Endothelial cell of umbilical vein (primary cell): ENCODE measurements at regions not wholly inside any gene's neighbourhood (a gene's known extent, or its start where the extent isn't known, plus 50 kb on each side); places are given as distances from the start of the nearest gene placed in this dataset.

Experiments used
- BruUV-seq: library from RNA; stranded (reverse); fragments of 400-500 nt; replicated peaks from 2 replicates; lab custom pipeline; 2021; lab: Mats Ljungman, UMichigan
- CTCF ChIA-PET: fragments of 300-600, 350-600 bp; sonication (Branson Sonifier 250); formaldehyde crosslinking; loops from one replicate; lab custom pipeline; 2021; ENCODE audit warnings: antibody characterized with exemption, inconsistent platforms; lab: Charles Lee
- POLR2A ChIA-PET: fragments of 300-600, 350-600 bp; sonication (Branson Sonifier 250); formaldehyde crosslinking; loops from one replicate; lab custom pipeline; 2021; ENCODE audit warnings: antibody characterized with exemption, inconsistent platforms; lab: Charles Lee
- DNase-seq: peaks from one replicate; pipeline ENCODE4 v3.0.0-alpha.2; 2011; ENCODE audit warnings: low read depth, low spot score
- FAIRE-seq: peaks from 2 replicates; lab custom pipeline; 2011; peaks lifted over from hg19 to GRCh38; lab: Jason Lieb, UNC
- H2AFZ ChIP-seq: 2 replicates; pipeline ENCODE4 v1.6.0; 2012; ENCODE audit warnings: low read depth, low read length, control low read depth, inconsistent platforms
- H3K27ac ChIP-seq: 2 replicates; pipeline ENCODE4 v1.5.1; 2011; ENCODE audit warnings: low read depth, mild to moderate bottlenecking, control low read depth, low read length, moderate library complexity; ENCODE audit not compliant: insufficient read depth
- H3K27me3 ChIP-seq, 2 experiments: 2 replicates each; pipeline versions ENCODE4 v1.6.0 to v1.6.1; 2011; ENCODE audit warnings: low read length in 2 of 2, mixed read lengths in 1 of 2; ENCODE audit not compliant: control insufficient read depth in 2 of 2, insufficient read depth in 2 of 2
- H3K36me3 ChIP-seq, 2 experiments: 2 replicates in 1 of 2; 3 replicates in 1 of 2; pipeline ENCODE4 v1.5.1; 2011; ENCODE audit warnings: low read length in 2 of 2, mild to moderate bottlenecking in 1 of 2, moderate library complexity in 1 of 2; ENCODE audit not compliant: control insufficient read depth in 2 of 2, insufficient read depth in 2 of 2; ENCODE audit errors: extremely low read depth in 1 of 2
- H3K4me1 ChIP-seq: 3 replicates; pipeline ENCODE4 v1.5.1; 2011; ENCODE audit warnings: mild to moderate bottlenecking, low read length; ENCODE audit not compliant: control insufficient read depth, insufficient read depth; ENCODE audit errors: extremely low read depth
- H3K4me2 ChIP-seq: 2 replicates; pipeline ENCODE4 v1.6.1; 2011; ENCODE audit warnings: low read length, control low read depth, mixed read lengths; ENCODE audit not compliant: insufficient read depth
- H3K4me3 ChIP-seq, 3 experiments: fragments of 200-600 bp in 1 of 3; sonication (generic), shearing (Covaris generic) in 1 of 3; replicated peaks in 1 of 3; 2 replicates each; pipeline ENCODE4 v1.5.1; 2011 to 2016; ENCODE audit warnings: control low read depth in 3 of 3, low read length in 3 of 3, mild to moderate bottlenecking in 2 of 3, inconsistent platforms in 1 of 3, low read depth in 1 of 3, moderate library complexity in 1 of 3; ENCODE audit not compliant: insufficient read depth in 1 of 3
- H3K79me2 ChIP-seq: 2 replicates; pipeline ENCODE4 v1.6.0; 2012; ENCODE audit warnings: low read length, inconsistent platforms; ENCODE audit not compliant: control insufficient read depth, insufficient read depth
- H3K9ac ChIP-seq: replicated peaks from 2 replicates; pipeline ENCODE3; 2011; ENCODE audit warnings: low read length, control low read depth; ENCODE audit not compliant: insufficient read depth; ENCODE audit errors: extremely low read depth
- H3K9me1 ChIP-seq: replicated peaks from 3 replicates; pipeline ENCODE4 v1.6.0; 2011; ENCODE audit warnings: mild to moderate bottlenecking, low read length; ENCODE audit not compliant: control insufficient read depth, insufficient read depth; ENCODE audit errors: extremely low read depth
- H3K9me3 ChIP-seq: replicated peaks from 2 replicates; pipeline ENCODE4 v1.5.1; 2012; ENCODE audit warnings: low read length, inconsistent platforms; ENCODE audit not compliant: control insufficient read depth, insufficient read depth
- H4K20me1 ChIP-seq: replicated peaks from 2 replicates; pipeline ENCODE3; 2011; ENCODE audit warnings: mild to moderate bottlenecking, low read length; ENCODE audit not compliant: control insufficient read depth, insufficient read depth; ENCODE audit errors: extremely low read depth
- EZH2 ChIP-seq: IDR thresholded peaks from 2 replicates; pipeline ENCODE4 v1.6.1; 2012; ENCODE audit warnings: borderline replicate concordance, low read depth, mild to moderate bottlenecking, moderate library complexity, low read length, inconsistent platforms; ENCODE audit not compliant: severe bottlenecking
- FOS ChIP-seq: IDR thresholded peaks from 2 replicates; pipeline ENCODE4 v1.6.1; 2011; ENCODE audit warnings: mild to moderate bottlenecking, low read length, moderate library complexity, borderline replicate concordance; ENCODE audit not compliant: insufficient read depth
- GATA2 ChIP-seq: IDR thresholded peaks from 2 replicates; pipeline ENCODE4 v1.7.0; 2011; ENCODE audit warnings: low read depth, mild to moderate bottlenecking, moderate library complexity, mixed read lengths, low read length; ENCODE audit not compliant: insufficient read length, insufficient read depth
- JUN ChIP-seq: IDR thresholded peaks from 2 replicates; pipeline ENCODE4 v1.6.1; 2011; ENCODE audit warnings: borderline replicate concordance, low read depth; ENCODE audit not compliant: insufficient read length, insufficient read depth
- MAX ChIP-seq: IDR thresholded peaks from 2 replicates; pipeline ENCODE4 v1.6.1; 2011; ENCODE audit not compliant: insufficient read depth, insufficient read length
- MYC ChIP-seq: IDR thresholded peaks from one replicate; pipeline ENCODE4 v1.6.1; 2011; ENCODE audit warnings: mild to moderate bottlenecking, low read depth, low read length
- POLR2A ChIP-seq: IDR thresholded peaks from 2 replicates; pipeline ENCODE4 v1.6.1; 2012; ENCODE audit warnings: low read depth, mild to moderate bottlenecking, control low read depth, low read length
- POLR2AphosphoS5 ChIP-seq: IDR thresholded peaks from 2 replicates; pipeline ENCODE4 v1.6.1; 2012; ENCODE audit warnings: low read depth, mild to moderate bottlenecking, control low read depth, low read length, moderate library complexity; ENCODE audit not compliant: insufficient read depth
- dilution Hi-C: fragments of 300-500 bp; cut with MboI; formaldehyde crosslinking; loops from one replicate; pipeline ENCODE4 v1.15.0; 2019; ENCODE audit warnings: low sequenced_read_pairs; ENCODE audit not compliant: extremely low pct_ligation_motif_present
- intact Hi-C: fragments of 100-400 bp; cut with micrococcal nuclease; formaldehyde crosslinking; loops from one replicate; pipeline ENCODE4 v1.10.0; 2022
- TF ChIP-seq, protein P1 (sequence below), 2 donors: IDR thresholded peaks; 1 replicate in 1 of 2; 2 replicates in 1 of 2; pipeline ENCODE4 v1.5.1; 2011; ENCODE audit warnings: low read length in 2 of 2, mild to moderate bottlenecking in 2 of 2, moderate library complexity in 2 of 2, control low read depth in 1 of 2, inconsistent platforms in 1 of 2, low read depth in 1 of 2; ENCODE audit not compliant: insufficient read depth in 1 of 2; ENCODE audit errors: extremely low read depth in 1 of 2

DNA sequence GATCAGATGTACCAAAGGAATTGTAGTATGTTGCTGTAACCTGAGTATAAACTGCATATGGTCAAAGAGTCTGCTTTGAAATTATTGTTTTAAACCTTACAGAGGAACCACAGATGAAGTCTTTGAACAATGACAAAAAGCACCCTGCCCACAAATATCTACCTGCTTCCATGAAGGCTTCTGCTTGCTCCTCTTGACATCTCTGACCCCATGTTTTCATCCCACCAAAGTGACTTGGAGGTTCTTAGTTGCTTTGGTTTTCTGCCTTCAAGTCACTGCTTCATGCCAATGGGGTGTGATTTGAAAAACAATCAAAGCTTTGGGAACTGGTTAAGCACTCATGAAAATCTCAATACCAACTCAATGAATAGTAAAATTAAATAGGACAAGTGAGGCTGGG, 194.6 kb upstream of the ACTBL2 start:
- Histone ChIP-seq H3K9ac (no peak overlapping the region), H4K20me1 (no peaks in the 10 kb centered on the region), H3K4me3 (no peak overlapping the region), H3K4me2 (no peak overlapping the region), H3K4me1 (peaks cover 9% of the 10 kb centered on the region), H3K27ac (no peak overlapping the region), H2AFZ (no peak overlapping the region), H3K27me3 (no peaks in the 10 kb centered on the region), H3K9me1 (no peaks in the 10 kb centered on the region), H3K79me2 (no peaks in the 10 kb centered on the region), H3K9me3 (no peaks in the 10 kb centered on the region), H3K36me3 (no peaks in the 10 kb centered on the region)
- dilution Hi-C loops (no loop called here), intact Hi-C loops (no loop called here)
- no peak for DNase-seq
- TF ChIP-seq POLR2AphosphoS5 (no peak), GATA2 (no peak), POLR2A (no peak), JUN (no peak), MAX (no peak), FOS (no peak), EZH2 (no peak), MYC (no peak)
- TF ChIP-seq, protein P1, sequence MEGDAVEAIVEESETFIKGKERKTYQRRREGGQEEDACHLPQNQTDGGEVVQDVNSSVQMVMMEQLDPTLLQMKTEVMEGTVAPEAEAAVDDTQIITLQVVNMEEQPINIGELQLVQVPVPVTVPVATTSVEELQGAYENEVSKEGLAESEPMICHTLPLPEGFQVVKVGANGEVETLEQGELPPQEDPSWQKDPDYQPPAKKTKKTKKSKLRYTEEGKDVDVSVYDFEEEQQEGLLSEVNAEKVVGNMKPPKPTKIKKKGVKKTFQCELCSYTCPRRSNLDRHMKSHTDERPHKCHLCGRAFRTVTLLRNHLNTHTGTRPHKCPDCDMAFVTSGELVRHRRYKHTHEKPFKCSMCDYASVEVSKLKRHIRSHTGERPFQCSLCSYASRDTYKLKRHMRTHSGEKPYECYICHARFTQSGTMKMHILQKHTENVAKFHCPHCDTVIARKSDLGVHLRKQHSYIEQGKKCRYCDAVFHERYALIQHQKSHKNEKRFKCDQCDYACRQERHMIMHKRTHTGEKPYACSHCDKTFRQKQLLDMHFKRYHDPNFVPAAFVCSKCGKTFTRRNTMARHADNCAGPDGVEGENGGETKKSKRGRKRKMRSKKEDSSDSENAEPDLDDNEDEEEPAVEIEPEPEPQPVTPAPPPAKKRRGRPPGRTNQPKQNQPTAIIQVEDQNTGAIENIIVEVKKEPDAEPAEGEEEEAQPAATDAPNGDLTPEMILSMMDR (IDR thresholded peaks at IDR 0.05; ENCODE audit: extremely low read depth in 1 of 2, insufficient read depth in 1 of 2, low read depth in 1 of 2, low read length in 2 of 2): no peak
- no peak for FAIRE-seq
- CTCF ChIA-PET: no interaction called here
- BruUV-seq: no TSS peak
- POLR2A ChIA-PET: no interaction called here
